Activated CD4-positive, alpha-beta memory T cell treated with anti-CD3 and anti-CD28 coated beads for 36 hours (primary cell): ENCODE measurements at regions not wholly inside any gene's neighbourhood (a gene's known extent, or its start where the extent isn't known, plus 50 kb on each side); places are given as distances from the start of the nearest gene placed in this dataset.

Experiments
- CTCF ChIA-PET: fragments of 350-600 bp; sonication (Branson Sonifier 250); formaldehyde crosslinking; loops from one replicate; lab custom pipeline; 2021; ENCODE audit warnings: antibody characterized with exemption, inconsistent platforms; lab: Charles Lee
- POLR2A ChIA-PET: fragments of 350-600 bp; sonication (Branson Sonifier 250); formaldehyde crosslinking; loops from one replicate; lab custom pipeline; 2021; ENCODE audit warnings: antibody characterized with exemption; lab: Charles Lee
- DNase-seq: peaks from one replicate; pipeline ENCODE4 v3.0.0-alpha.2; 2020
- H3K27ac Mint-ChIP-seq: one replicate; pipeline ENCODE4 v1.8.0; 2021; ENCODE audit warnings: mixed read lengths
- H3K27me3 Mint-ChIP-seq: one replicate; pipeline ENCODE4 v1.8.0; 2021; ENCODE audit warnings: mixed read lengths
- H3K36me3 Mint-ChIP-seq: one replicate; pipeline ENCODE4 v1.8.0; 2021; ENCODE audit warnings: mixed read lengths
- H3K4me1 Mint-ChIP-seq: one replicate; pipeline ENCODE4 v1.8.0; 2021; ENCODE audit warnings: low read depth, mixed read lengths
- H3K4me3 Mint-ChIP-seq: one replicate; pipeline ENCODE4 v1.8.0; 2021; ENCODE audit warnings: mild to moderate bottlenecking, mixed read lengths
- H3K9me3 Mint-ChIP-seq: one replicate; pipeline ENCODE4 v1.8.0; 2021; ENCODE audit warnings: mixed read lengths
- intact Hi-C: fragments of 100-400 bp; cut with micrococcal nuclease; formaldehyde crosslinking; loops from one replicate; pipeline ENCODE4 v1.15.1; 2023

GRCh38 chr5:4785971-4786370 is 354.2 kb upstream of the ADAMTS16 start:
- no peak for DNase-seq
- H3K9me3 Mint-ChIP-seq, result peaks cover 22% of the 10 kb centered on the region
- CTCF ChIA-PET, result no interaction called here
- POLR2A ChIA-PET, result no interaction called here
- no peak overlapping the region for H3K27ac Mint-ChIP-seq
- H3K4me3 Mint-ChIP-seq, result no peak overlapping the region
- H3K27me3 Mint-ChIP-seq, result no peaks in the 10 kb centered on the region
- no peaks in the 10 kb centered on the region for H3K4me1 Mint-ChIP-seq
- H3K36me3 Mint-ChIP-seq, result no peaks in the 10 kb centered on the region
- intact Hi-C loops, result no loop called here

GRCh38 chr5:4797445-4797844 is 342.7 kb upstream of the ADAMTS16 start:
- Mint-ChIP-seq H3K27ac (no peak overlapping the region), H3K36me3 (no peaks in the 10 kb centered on the region), H3K4me1 (no peaks in the 10 kb centered on the region), H3K4me3 (no peak overlapping the region), H3K9me3 (peaks cover 8% of the 10 kb centered on the region), H3K27me3 (no peaks in the 10 kb centered on the region)
- no peak for DNase-seq
- intact Hi-C loops, result no loop called here
- POLR2A ChIA-PET, result no interaction called here
- CTCF ChIA-PET, result no interaction called here

GRCh38 chr5:4802044-4802443 is 338.1 kb upstream of the ADAMTS16 start:
- H3K27ac Mint-ChIP-seq, result no peak overlapping the region
- peaks cover 12% of the 10 kb centered on the region for H3K9me3 Mint-ChIP-seq
- no peaks in the 10 kb centered on the region for H3K27me3 Mint-ChIP-seq
- H3K4me1 Mint-ChIP-seq, result no peaks in the 10 kb centered on the region
- H3K4me3 Mint-ChIP-seq, result no peak overlapping the region
- no peaks in the 10 kb centered on the region for H3K36me3 Mint-ChIP-seq
- POLR2A ChIA-PET, result no interaction called here
- intact Hi-C loops, result no loop called here
- CTCF ChIA-PET, result no interaction called here
- no peak for DNase-seq

GRCh38 chr5:4804691-4805360 is 335.3 kb upstream of the ADAMTS16 start:
- Mint-ChIP-seq H3K36me3 (no peaks in the 10 kb centered on the region), H3K27ac (no peak overlapping the region), H3K9me3 (peaks cover 16% of the 10 kb centered on the region), H3K4me3 (no peak overlapping the region), H3K27me3 (no peaks in the 10 kb centered on the region), H3K4me1 (no peaks in the 10 kb centered on the region)
- POLR2A ChIA-PET, result no interaction called here
- intact Hi-C loops, result no loop called here
- DNase-seq, result no peak
- CTCF ChIA-PET, result no interaction called here

- intact Hi-C loops, result no loop called here
Observed at GRCh38 chr5:4815002-4815401, 325.1 kb upstream of the ADAMTS16 start.

GRCh38 chr5:4817767-4818166 is 322.4 kb upstream of the ADAMTS16 start:
- intact Hi-C loops, result no loop called here
- CTCF ChIA-PET, result no interaction called here
- Mint-ChIP-seq H3K27me3 (no peaks in the 10 kb centered on the region), H3K36me3 (no peaks in the 10 kb centered on the region), H3K9me3 (peaks cover 19% of the 10 kb centered on the region), H3K27ac (no peak overlapping the region), H3K4me1 (no peaks in the 10 kb centered on the region), H3K4me3 (no peak overlapping the region)
- POLR2A ChIA-PET, result no interaction called here
- no peak for DNase-seq

More at GRCh38 chr5:4815002-4815401, 325.1 kb upstream of the ADAMTS16 start:
- Mint-ChIP-seq H3K27me3 (no peaks in the 10 kb centered on the region), H3K9me3 (peaks cover 23% of the 10 kb centered on the region), H3K27ac (no peak overlapping the region), H3K4me1 (no peaks in the 10 kb centered on the region), H3K4me3 (no peak overlapping the region), H3K36me3 (no peaks in the 10 kb centered on the region)
- CTCF ChIA-PET, result no interaction called here
- no peak for DNase-seq
- POLR2A ChIA-PET, result no interaction called here

GRCh38 chr5:4831325-4831724 is 308.8 kb upstream of the ADAMTS16 start:
- no peak overlapping the region for H3K4me3 Mint-ChIP-seq
- H3K9me3 Mint-ChIP-seq, result peaks cover 7% of the 10 kb centered on the region
- no peaks in the 10 kb centered on the region for H3K27me3 Mint-ChIP-seq
- DNase-seq, result no peak
- H3K36me3 Mint-ChIP-seq, result no peaks in the 10 kb centered on the region
- no peaks in the 10 kb centered on the region for H3K4me1 Mint-ChIP-seq
- CTCF ChIA-PET, result no interaction called here
- no peak overlapping the region for H3K27ac Mint-ChIP-seq
- intact Hi-C loops, result no loop called here
- POLR2A ChIA-PET, result no interaction called here

GRCh38 chr5:4832471-4832870 is 307.7 kb upstream of the ADAMTS16 start:
- Mint-ChIP-seq H3K36me3 (no peaks in the 10 kb centered on the region), H3K27me3 (no peaks in the 10 kb centered on the region), H3K4me3 (no peak overlapping the region), H3K4me1 (no peaks in the 10 kb centered on the region), H3K9me3 (peaks cover 6% of the 10 kb centered on the region), H3K27ac (no peak overlapping the region)
- intact Hi-C loops, result no loop called here
- DNase-seq, result no peak
- CTCF ChIA-PET, result no interaction called here
- POLR2A ChIA-PET, result no interaction called here

GRCh38 chr5:4833104-4833738 is 306.9 kb upstream of the ADAMTS16 start:
- Mint-ChIP-seq H3K27me3 (no peaks in the 10 kb centered on the region), H3K4me3 (no peak overlapping the region), H3K36me3 (no peaks in the 10 kb centered on the region), H3K27ac (no peak overlapping the region), H3K9me3 (peaks cover 6% of the 10 kb centered on the region), H3K4me1 (no peaks in the 10 kb centered on the region)
- CTCF ChIA-PET, result no interaction called here
- DNase-seq, result no peak
- POLR2A ChIA-PET, result no interaction called here
- intact Hi-C loops, result no loop called here

GRCh38 chr5:4837489-4838058 is 302.6 kb upstream of the ADAMTS16 start:
- no peak for DNase-seq
- intact Hi-C loops, result no loop called here
- no peak overlapping the region for H3K27ac Mint-ChIP-seq
- no peaks in the 10 kb centered on the region for H3K27me3 Mint-ChIP-seq
- ChIA-PET POLR2A (no interaction called here), CTCF (no interaction called here)
- no peaks in the 10 kb centered on the region for H3K36me3 Mint-ChIP-seq
- no peak overlapping the region for H3K4me3 Mint-ChIP-seq
- H3K9me3 Mint-ChIP-seq, result peaks cover 12% of the 10 kb centered on the region
- H3K4me1 Mint-ChIP-seq, result no peaks in the 10 kb centered on the region

GRCh38 chr5:4845221-4845620 is 294.9 kb upstream of the ADAMTS16 start:
- intact Hi-C loops, result no loop called here
- no peaks in the 10 kb centered on the region for H3K27me3 Mint-ChIP-seq
- H3K27ac Mint-ChIP-seq, result no peak overlapping the region
- peaks cover 24% of the 10 kb centered on the region for H3K9me3 Mint-ChIP-seq
- no peaks in the 10 kb centered on the region for H3K36me3 Mint-ChIP-seq
- no peak overlapping the region for H3K4me3 Mint-ChIP-seq
- DNase-seq, result no peak
- ChIA-PET CTCF (no interaction called here), POLR2A (no interaction called here)
- H3K4me1 Mint-ChIP-seq, result no peaks in the 10 kb centered on the region

GRCh38 chr5:4847766-4848165 is 292.4 kb upstream of the ADAMTS16 start:
- Mint-ChIP-seq H3K4me3 (no peak overlapping the region), H3K9me3 (peaks cover 20% of the 10 kb centered on the region), H3K27ac (no peak overlapping the region), H3K27me3 (no peaks in the 10 kb centered on the region), H3K36me3 (no peaks in the 10 kb centered on the region), H3K4me1 (no peaks in the 10 kb centered on the region)
- no peak for DNase-seq
- ChIA-PET CTCF (no interaction called here), POLR2A (no interaction called here)
- intact Hi-C loops, result no loop called here

- intact Hi-C loops, result no loop called here
- CTCF ChIA-PET, result no interaction called here
- Mint-ChIP-seq H3K27ac (no peak overlapping the region), H3K36me3 (no peaks in the 10 kb centered on the region), H3K9me3 (peaks cover 6% of the 10 kb centered on the region), H3K4me3 (no peak overlapping the region), H3K4me1 (no peaks in the 10 kb centered on the region), H3K27me3 (no peaks in the 10 kb centered on the region)
- DNase-seq, result no peak
- POLR2A ChIA-PET, result no interaction called here
Observed at GRCh38 chr5:4855036-4855435, 285.1 kb upstream of the ADAMTS16 start.
